H1 (cell line): ENCODE measurements at regions not wholly inside any gene's neighbourhood (a gene's known extent, or its start where the extent isn't known, plus 50 kb on each side); places are given as distances from the start of the nearest gene placed in this dataset.
A peak's percentile ranks its signal among the peaks of the same experiment; 100 is the strongest.

Source experiments
- CTCF ChIA-PET: fragments of 300-600 bp; sonication (Branson Sonifier 250); formaldehyde crosslinking; loops from one replicate; lab custom pipeline; 2021; ENCODE audit not compliant: partially characterized antibody; lab: Charles Lee
- POLR2A ChIA-PET: fragments of 300-600 bp; sonication (Branson Sonifier 250); formaldehyde crosslinking; loops from one replicate; lab custom pipeline; 2021; ENCODE audit warnings: inconsistent platforms; ENCODE audit not compliant: partially characterized antibody; lab: Charles Lee
- DNase-seq, 2 experiments: peaks; one replicate each; pipeline versions ENCODE4 v3.0.0 to v3.0.0-alpha.2; 2010 to 2022; ENCODE audit warnings: low spot score in 2 of 2, low read depth in 1 of 2, mixed read lengths in 1 of 2
- FAIRE-seq: peaks from 2 replicates; lab custom pipeline; 2011; peaks lifted over from hg19 to GRCh38; lab: Jason Lieb, UNC
- H2AFZ ChIP-seq: 2 replicates; pipeline ENCODE4 v1.8.1; 2012; ENCODE audit warnings: low read length, inconsistent platforms
- H2AK5ac ChIP-seq: 2 replicates; pipeline ENCODE4 v1.6.1; 2013; ENCODE audit warnings: low read depth, low read length
- H2BK120ac ChIP-seq: replicated peaks from 2 replicates; pipeline ENCODE3; 2013; ENCODE audit warnings: low read depth, low read length, inconsistent platforms
- H2BK12ac ChIP-seq: 2 replicates; pipeline ENCODE4 v1.6.1; 2013; ENCODE audit warnings: low read depth, low read length
- H2BK15ac ChIP-seq: 2 replicates; pipeline ENCODE4 v1.6.1; 2013; ENCODE audit warnings: low read length
- H2BK20ac ChIP-seq: 2 replicates; pipeline ENCODE4 v1.6.1; 2013; ENCODE audit warnings: low read length
- H2BK5ac ChIP-seq: 2 replicates; pipeline ENCODE4 v1.6.1; 2013; ENCODE audit warnings: low read depth, low read length
- H3K14ac ChIP-seq: 2 replicates; pipeline ENCODE4 v1.6.1; 2013; ENCODE audit warnings: inconsistent platforms; ENCODE audit not compliant: insufficient read length
- H3K18ac ChIP-seq: 2 replicates; pipeline ENCODE4 v1.6.1; 2013; ENCODE audit warnings: low read length; ENCODE audit errors: extremely low read depth
- H3K23ac ChIP-seq: 2 replicates; pipeline ENCODE4 v1.6.1; 2013; ENCODE audit warnings: inconsistent platforms; ENCODE audit not compliant: insufficient read length
- H3K23me2 ChIP-seq: 2 replicates; pipeline ENCODE4 v1.6.1; 2013; ENCODE audit warnings: low read depth, low read length
- H3K27ac ChIP-seq: 2 replicates; pipeline ENCODE4 v1.6.1; 2011; ENCODE audit warnings: low read depth, low read length, inconsistent platforms
- H3K27me3 ChIP-seq, 4 experiments: replicated peaks in 1 of 4; 1 replicate in 1 of 4; 2 replicates in 3 of 4; pipeline versions ENCODE4 v1.6.1 to v1.8.1; 2011 to 2013; ENCODE audit warnings: low read length in 3 of 4, mild to moderate bottlenecking in 3 of 4, inconsistent platforms in 2 of 4, mixed read lengths in 2 of 4, moderate library complexity in 1 of 4; ENCODE audit not compliant: control insufficient read depth in 3 of 4, insufficient read depth in 3 of 4; ENCODE audit errors: extremely low read depth in 1 of 4
- H3K36me3 ChIP-seq, 4 experiments: 2 replicates each; pipeline versions ENCODE4 v1.6.1 to v1.8.1; 2011 to 2013; ENCODE audit warnings: mild to moderate bottlenecking in 4 of 4, low read length in 3 of 4, moderate library complexity in 2 of 4, control low read depth in 1 of 4, inconsistent platforms in 1 of 4; ENCODE audit not compliant: insufficient read depth in 4 of 4, control insufficient read depth in 2 of 4
- H3K4ac ChIP-seq: replicated peaks from 2 replicates; pipeline ENCODE3; 2013; ENCODE audit warnings: low read length, low read depth, mixed read lengths, inconsistent platforms; ENCODE audit not compliant: insufficient read length
- H3K4me1 ChIP-seq, 4 experiments: replicated peaks in 1 of 4; 1 replicate in 1 of 4; 2 replicates in 3 of 4; pipeline versions ENCODE4 v1.6.1 to v1.8.1; 2011 to 2013; ENCODE audit warnings: low read length in 3 of 4, inconsistent platforms in 2 of 4, mixed read lengths in 1 of 4; ENCODE audit not compliant: insufficient read depth in 4 of 4, control insufficient read depth in 3 of 4
- H3K4me2 ChIP-seq, 2 experiments: 2 replicates each; pipeline versions ENCODE4 v1.6.1 to v1.8.1; 2011 to 2013; ENCODE audit warnings: low read depth in 2 of 2, low read length in 2 of 2, control low read depth in 1 of 2, inconsistent platforms in 1 of 2, mild to moderate bottlenecking in 1 of 2; ENCODE audit not compliant: insufficient read depth in 1 of 2
- H3K4me3 ChIP-seq, 4 experiments: fragments of 200-600, 300-600 bp in 1 of 4; sonication (generic), shearing (Covaris generic), sonication (Bioruptor Twin) in 1 of 4; 2 replicates each; pipeline versions ENCODE4 v1.5.1 to v1.8.1; 2011 to 2016; ENCODE audit warnings: low read length in 4 of 4, low read depth in 3 of 4, control low read depth in 2 of 4, inconsistent platforms in 2 of 4, mild to moderate bottlenecking in 2 of 4, mixed read lengths in 1 of 4, moderate library complexity in 1 of 4; ENCODE audit not compliant: insufficient read depth in 2 of 4; ENCODE audit errors: extremely low read depth in 1 of 4
- H3K56ac ChIP-seq: replicated peaks from 2 replicates; pipeline ENCODE3; 2013; ENCODE audit warnings: low read depth, mild to moderate bottlenecking, mixed read lengths, low read length, inconsistent platforms; ENCODE audit not compliant: insufficient read length
- H3K79me1 ChIP-seq: 2 replicates; pipeline ENCODE4 v1.6.1; 2013; ENCODE audit warnings: low read depth, low read length, control low read depth
- H3K79me2 ChIP-seq, 2 experiments: 2 replicates each; pipeline versions ENCODE4 v1.6.1 to v1.8.1; 2012 to 2013; ENCODE audit warnings: low read length in 2 of 2, mild to moderate bottlenecking in 2 of 2, inconsistent platforms in 1 of 2; ENCODE audit not compliant: insufficient read depth in 2 of 2, control insufficient read depth in 1 of 2
- H3K9ac ChIP-seq, 4 experiments: replicated peaks in 1 of 4; 1 replicate in 1 of 4; 2 replicates in 3 of 4; pipeline versions ENCODE4 v1.6.1 to v1.8.1; 2011 to 2013; ENCODE audit warnings: low read depth in 3 of 4, low read length in 3 of 4, control low read depth in 2 of 4, mild to moderate bottlenecking in 2 of 4, moderate library complexity in 2 of 4, inconsistent platforms in 1 of 4; ENCODE audit errors: extremely low read depth in 1 of 4
- H3K9me3 ChIP-seq, 2 experiments: 2 replicates each; pipeline versions ENCODE4 v1.6.1 to v1.8.1; 2012 to 2013; ENCODE audit warnings: mild to moderate bottlenecking in 2 of 2, moderate library complexity in 2 of 2, control low read depth in 1 of 2, inconsistent platforms in 1 of 2, low read depth in 1 of 2, low read length in 1 of 2, mixed read lengths in 1 of 2; ENCODE audit not compliant: insufficient read depth in 2 of 2
- H4K20me1 ChIP-seq, 2 experiments: replicated peaks in 1 of 2; 2 replicates each; pipeline versions ENCODE3 to v1.8.1; 2011 to 2013; ENCODE audit warnings: inconsistent platforms in 2 of 2, low read length in 2 of 2, mild to moderate bottlenecking in 1 of 2; ENCODE audit not compliant: insufficient read depth in 2 of 2, control insufficient read depth in 1 of 2
- H4K5ac ChIP-seq: 2 replicates; pipeline ENCODE4 v1.6.1; 2013; ENCODE audit warnings: low read length, low read depth, mixed read lengths, inconsistent platforms; ENCODE audit not compliant: insufficient read length
- H4K8ac ChIP-seq: 2 replicates; pipeline ENCODE4 v1.8.0; 2013; ENCODE audit warnings: mild to moderate bottlenecking, moderate library complexity, low read length, inconsistent platforms; ENCODE audit not compliant: insufficient read depth; ENCODE audit errors: extremely low read depth
- H4K91ac ChIP-seq: replicated peaks from 2 replicates; pipeline ENCODE3; 2013; ENCODE audit warnings: low read length, mixed read lengths, inconsistent platforms; ENCODE audit not compliant: insufficient read length
- FOSL1 ChIP-seq: IDR thresholded peaks from 2 replicates; pipeline ENCODE4 v1.6.1; 2011; ENCODE audit warnings: mild to moderate bottlenecking, low read depth, low read length, moderate library complexity; ENCODE audit not compliant: insufficient read depth
- GTF2F1 ChIP-seq: IDR thresholded peaks from 2 replicates; pipeline ENCODE4 v1.6.1; 2012; ENCODE audit warnings: low read depth, low read length, improper control_type of control experiment, borderline replicate concordance
- RAD21 ChIP-seq, 2 experiments: IDR thresholded peaks in 1 of 2; conservative IDR thresholded peaks in 1 of 2; 2 replicates each; pipeline ENCODE4 v1.6.1; 2011; ENCODE audit warnings: low read depth in 2 of 2, low read length in 2 of 2, improper control_type of control experiment in 1 of 2, inconsistent platforms in 1 of 2, mild to moderate bottlenecking in 1 of 2, moderate library complexity in 1 of 2
- SP4 ChIP-seq: IDR thresholded peaks from 2 replicates; pipeline ENCODE4 v1.6.1; 2012; ENCODE audit warnings: low read length, inconsistent platforms
- SUZ12 ChIP-seq: fragments of 200-600 bp; sonication (generic); IDR thresholded peaks from 2 replicates; pipeline ENCODE4 v1.6.1; 2012; ENCODE audit warnings: mild to moderate bottlenecking, inconsistent platforms, low read length, moderate library complexity, mixed read lengths
- TAF1 ChIP-seq: IDR thresholded peaks from 2 replicates; pipeline ENCODE4 v1.6.1; 2011; ENCODE audit warnings: mild to moderate bottlenecking, low read depth, low read length
- TEAD4 ChIP-seq: IDR thresholded peaks from 2 replicates; pipeline ENCODE4 v1.6.1; 2012; ENCODE audit warnings: low read depth, low read length, inconsistent platforms, mixed read lengths
- WGBS, 2 experiments: shearing (Covaris generic) in 1 of 2; methylation state at CpG; one replicate each; pipeline versions ENCODE4 v1.1.6 to v1.1.7; 2013 to 2015; ENCODE audit warnings: low lambda C conversion rate in 2 of 2, mixed read lengths in 2 of 2, inconsistent platforms in 1 of 2, low coverage in 1 of 2, missing lambda C conversion rate in 1 of 2; ENCODE audit not compliant: insufficient replicate concordance in 2 of 2, insufficient coverage in 1 of 2, insufficient read length in 1 of 2; ENCODE audit errors: extremely low coverage in 1 of 2, missing lambda C conversion rate in 1 of 2; 5-methylcytosine and 5-hydroxymethylcytosine counted together

- H2BK5ac ChIP-seq = no peak overlapping the region
- no peaks in the 10 kb centered on the region for H3K4me1 ChIP-seq
- H3K4ac ChIP-seq = no peak overlapping the region
- no peak overlapping the region for H3K27ac ChIP-seq
- H2BK15ac ChIP-seq = no peak overlapping the region
- no peaks in the 10 kb centered on the region for H3K79me1 ChIP-seq
- no peak overlapping the region for H3K56ac ChIP-seq
- DNase-seq (no peak), FAIRE-seq (peak; percentile 19)
- H3K27me3 ChIP-seq = no peaks in the 10 kb centered on the region
- TF ChIP-seq FOSL1 (no peak), GTF2F1 (no peak), SP4 (no peak), SUZ12 (no peak), RAD21 (IDR thresholded peaks at IDR 0.05 in 1 of 2, conservative IDR thresholded peaks at IDR 0.05 in 1 of 2; ENCODE audit: low read depth in 2 of 2, low read length in 2 of 2) (no peak), TEAD4 (no peak), TAF1 (no peak)
- H3K4me2 ChIP-seq = no peak overlapping the region
- H3K79me2 ChIP-seq = no peaks in the 10 kb centered on the region
- H3K23ac ChIP-seq = no peak overlapping the region
- H3K9me3 ChIP-seq = no peaks in the 10 kb centered on the region
- H4K91ac ChIP-seq = no peak overlapping the region
- POLR2A ChIA-PET = no interaction called here
- no peak overlapping the region for H2BK120ac ChIP-seq
- no peak overlapping the region for H4K5ac ChIP-seq
- WGBS, 2 experiments = 95% methylated on average over 7 of the region's 7 CpGs; no CpG with 5 or more reads in 1 of the 2 experiments
- no peak overlapping the region for H3K9ac ChIP-seq
- H3K23me2 ChIP-seq = no peaks in the 10 kb centered on the region
- H2BK12ac ChIP-seq = no peak overlapping the region
- H3K14ac ChIP-seq = no peak overlapping the region
- H2AFZ ChIP-seq = no peak overlapping the region
- H4K20me1 ChIP-seq = no peaks in the 10 kb centered on the region
- no peaks in the 10 kb centered on the region for H3K36me3 ChIP-seq
- no peak overlapping the region for H2AK5ac ChIP-seq
- no peak overlapping the region for H3K4me3 ChIP-seq
- no peak overlapping the region for H2BK20ac ChIP-seq
- CTCF ChIA-PET = no interaction called here
- no peak overlapping the region for H4K8ac ChIP-seq
- no peak overlapping the region for H3K18ac ChIP-seq
These were observed 192.8 kb downstream of the LTN1 start for GRCh38 chr21:28799926-28800325.
